GM21526 (cell line): ENCODE measurements at regions not wholly inside any gene's neighbourhood (a gene's known extent, or its start where the extent isn't known, plus 50 kb on each side); places are given as distances from the start of the nearest gene placed in this dataset.
"Not testable (repeated sequence)": the region's sequence is repeated elsewhere in the genome, so short reads cannot be mapped to it uniquely, and the experiment has no call there.

ENCODE experiments used
- ATAC-seq: cut with Tn5 transposase; IDR thresholded peaks from one replicate; pipeline ENCODE4 v1.9.1; 2021; ENCODE audit warnings: moderate library complexity; ENCODE audit not compliant: unreplicated experiment, low FRiP score

DNA sequence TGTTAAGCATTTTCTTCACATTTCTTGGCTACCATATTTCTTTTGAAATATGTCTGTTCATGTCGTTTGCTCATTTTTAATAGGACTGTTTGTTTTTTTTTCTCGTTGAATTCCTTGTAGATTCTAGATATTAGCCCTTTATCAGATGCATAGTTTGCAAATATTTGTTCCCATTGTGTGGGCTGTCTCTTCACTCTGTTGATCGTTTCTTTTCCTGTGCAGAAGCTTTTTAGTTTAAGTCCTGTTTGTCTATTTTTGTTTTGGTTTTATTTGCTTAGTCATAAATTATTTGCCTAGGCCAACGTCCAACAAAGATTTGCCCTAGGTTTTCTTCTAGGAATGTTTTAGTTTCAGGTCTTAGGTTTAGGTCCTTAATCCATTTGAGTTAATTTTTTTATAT, 1494.7 kb downstream of the SUCLG1 start:
- no peak for ATAC-seq

DNA sequence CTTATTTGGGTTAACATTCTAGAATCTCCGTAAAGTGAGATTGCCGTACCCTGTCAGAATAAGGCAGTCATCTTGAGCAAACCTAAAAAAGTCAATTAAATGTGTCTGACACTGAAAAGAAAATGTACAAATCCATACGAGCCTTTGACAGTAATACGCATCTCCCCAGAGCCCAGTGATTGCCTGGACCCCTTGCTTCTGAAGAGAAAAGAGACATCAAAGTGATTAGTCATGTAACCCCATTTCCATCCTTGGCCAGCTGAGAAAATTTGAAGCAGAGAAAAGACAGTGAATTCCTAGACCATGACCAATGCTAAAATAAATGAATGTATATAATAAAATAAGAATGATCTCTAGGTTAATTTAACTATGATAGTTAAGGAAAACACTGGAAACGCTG, 1499.4 kb downstream of the SUCLG1 start:
- ATAC-seq = no peak

DNA sequence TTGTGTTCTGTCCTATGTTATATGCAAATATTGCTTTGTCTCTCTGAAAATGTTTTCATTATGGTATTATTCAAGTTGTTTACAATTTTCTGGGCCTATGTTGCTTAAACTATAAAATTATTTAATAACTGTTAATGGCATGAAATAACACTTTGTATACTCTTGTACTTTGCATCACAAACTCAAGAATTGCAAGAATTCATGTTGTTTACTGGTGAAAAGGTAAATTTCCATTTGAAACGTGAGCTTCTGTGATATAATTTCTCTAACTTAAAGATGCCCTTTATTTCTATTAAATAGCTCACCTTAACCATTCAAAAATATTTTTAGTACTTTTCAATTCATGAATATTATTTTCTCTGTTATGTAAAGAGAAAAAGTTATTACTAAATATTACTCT, 1504.2 kb downstream of the SUCLG1 start:
- ATAC-seq = no peak

DNA sequence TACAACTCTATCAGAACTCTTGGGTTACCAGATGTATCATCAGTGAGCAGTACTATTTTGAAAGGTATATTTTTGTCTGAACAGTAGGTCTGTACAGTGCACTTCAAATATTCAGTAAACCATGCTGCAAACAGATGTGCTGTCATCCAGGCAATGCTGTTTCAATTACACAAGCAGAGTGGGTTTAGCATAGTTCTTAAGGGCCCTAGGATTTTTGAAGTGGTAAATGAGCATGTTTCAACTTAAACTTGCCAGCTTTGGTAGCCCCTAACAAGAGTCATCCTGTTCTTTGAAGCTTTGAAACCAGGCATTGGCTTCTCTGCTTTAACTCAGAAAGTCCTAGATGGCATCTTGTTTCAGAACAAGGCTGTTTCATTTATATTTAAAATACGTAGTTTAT, 1519.9 kb downstream of the SUCLG1 start:
- ATAC-seq = no peak

DNA sequence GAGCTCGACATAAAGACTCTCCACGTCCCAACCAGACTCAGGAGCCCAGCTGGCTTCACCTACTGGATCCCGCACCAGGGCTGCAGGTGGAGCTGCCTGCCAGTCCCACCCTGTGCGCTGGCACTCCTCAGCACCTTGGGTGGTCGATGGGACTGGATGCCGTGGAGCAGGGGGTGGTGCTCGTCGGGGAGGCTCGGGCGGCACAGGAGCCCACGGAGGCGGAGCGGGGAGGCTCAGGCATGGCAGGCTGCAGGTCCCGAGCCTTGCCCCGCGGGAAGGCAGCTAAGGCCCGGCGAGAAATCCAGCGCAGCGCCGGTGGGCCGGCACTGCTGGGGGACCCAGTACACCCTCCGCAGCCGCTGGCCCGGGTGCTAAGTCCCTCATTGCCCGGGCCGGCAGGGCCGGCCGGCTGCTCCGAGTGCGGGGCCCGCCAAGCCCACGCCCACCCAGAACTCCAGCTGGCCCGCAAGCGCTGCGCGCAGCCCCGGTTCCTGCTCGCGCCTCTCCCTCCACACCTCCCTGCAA, 1520.7 kb downstream of the SUCLG1 start:
- ATAC-seq = not testable (repeated sequence)

DNA sequence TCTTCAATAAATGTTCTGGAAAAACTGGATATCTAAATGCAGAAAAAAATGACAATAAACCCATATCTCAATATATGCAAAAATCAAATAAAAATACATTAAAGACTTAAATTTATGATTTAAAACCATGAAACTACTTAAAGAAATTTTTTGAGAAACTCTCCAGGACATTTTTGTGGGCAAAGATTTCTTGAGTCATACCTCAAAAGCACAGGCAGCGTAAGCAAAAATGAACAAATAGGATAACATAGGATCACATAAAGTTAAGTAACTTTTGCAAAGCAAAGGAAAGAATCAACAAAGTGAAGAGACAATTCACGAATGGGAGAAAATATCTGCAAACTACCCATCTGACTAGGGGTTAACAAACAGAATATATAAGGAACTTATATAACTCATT, 1545.5 kb downstream of the SUCLG1 start:
- no peak for ATAC-seq

DNA sequence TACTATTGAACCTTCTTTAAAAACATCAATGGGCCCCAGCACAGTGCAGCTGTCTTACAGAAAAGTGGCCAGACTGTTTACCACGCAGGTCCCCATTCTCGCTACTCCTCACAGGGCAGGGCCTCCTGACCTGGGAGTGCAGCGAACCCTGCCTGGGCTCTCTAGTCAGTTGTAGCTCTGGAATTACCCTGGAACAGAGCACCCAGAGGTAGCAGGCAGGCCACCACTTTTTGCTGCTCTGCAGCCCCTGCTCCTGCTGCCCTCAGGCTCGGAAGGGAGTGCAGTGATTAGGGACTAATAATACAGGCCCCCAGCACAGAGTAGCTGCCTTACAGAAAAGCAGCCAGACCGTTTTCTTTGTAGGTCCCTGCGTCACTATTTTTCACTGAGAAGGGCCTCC, 1563.0 kb downstream of the SUCLG1 start:
- ATAC-seq = no peak

DNA sequence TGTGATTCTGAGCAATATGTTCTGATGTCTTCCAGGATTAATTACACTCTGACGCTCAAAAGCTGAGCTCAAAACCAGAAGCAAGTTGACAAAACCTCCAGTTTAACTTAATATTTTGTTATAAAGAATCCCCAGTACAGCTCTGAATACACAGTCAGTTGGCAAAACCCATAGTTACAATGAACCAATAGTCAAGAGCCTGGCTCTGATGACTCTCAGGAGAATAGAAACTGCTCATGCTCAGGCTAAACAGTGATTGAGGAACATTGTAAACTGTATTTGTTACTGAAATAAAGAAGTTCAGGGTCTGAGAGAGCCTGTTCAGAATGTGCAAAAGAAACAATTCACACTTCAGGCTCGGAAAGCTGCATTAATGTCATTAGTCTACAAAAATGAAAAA, 1565.9 kb downstream of the SUCLG1 start:
- ATAC-seq = no peak

DNA sequence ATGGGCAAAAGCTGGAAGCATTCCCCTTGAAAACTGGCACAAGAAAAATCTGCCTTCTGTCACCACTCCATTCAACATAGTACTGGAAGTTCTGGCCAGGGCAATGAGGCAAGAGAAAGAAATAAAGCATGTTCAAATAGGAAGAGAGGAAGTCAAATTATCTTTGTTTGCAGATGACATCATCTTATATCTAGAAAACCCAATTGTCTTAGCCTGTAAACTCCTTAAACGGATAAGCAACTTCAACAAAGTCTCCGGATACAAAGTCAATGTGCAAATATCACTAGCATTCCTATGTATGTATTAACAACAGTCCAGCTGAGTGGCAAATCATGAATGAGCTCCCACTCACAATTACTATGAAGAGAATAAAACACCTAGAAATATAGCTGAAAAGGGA, 1579.3 kb downstream of the SUCLG1 start:
- ATAC-seq = no peak

DNA sequence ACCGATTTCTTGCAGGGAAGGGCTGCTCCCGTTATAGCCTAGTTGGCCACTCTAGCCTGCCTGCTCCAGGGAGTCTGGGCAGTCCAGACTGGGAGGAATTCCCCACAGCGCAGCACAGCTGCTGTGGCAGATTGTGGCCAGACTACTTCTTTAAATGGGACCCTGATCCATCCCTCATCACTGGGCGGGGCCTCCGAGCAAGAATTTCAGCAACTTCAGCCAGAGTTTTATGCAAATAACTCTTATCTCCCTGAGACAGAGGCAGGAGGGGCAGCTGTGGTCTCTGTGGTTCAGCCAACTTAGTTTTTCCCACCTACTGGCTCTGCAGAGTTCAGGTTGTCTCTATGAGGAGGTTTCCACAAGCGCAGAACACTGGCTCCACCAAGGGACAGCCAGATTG, 1583.2 kb downstream of the SUCLG1 start:
- no peak for ATAC-seq

DNA sequence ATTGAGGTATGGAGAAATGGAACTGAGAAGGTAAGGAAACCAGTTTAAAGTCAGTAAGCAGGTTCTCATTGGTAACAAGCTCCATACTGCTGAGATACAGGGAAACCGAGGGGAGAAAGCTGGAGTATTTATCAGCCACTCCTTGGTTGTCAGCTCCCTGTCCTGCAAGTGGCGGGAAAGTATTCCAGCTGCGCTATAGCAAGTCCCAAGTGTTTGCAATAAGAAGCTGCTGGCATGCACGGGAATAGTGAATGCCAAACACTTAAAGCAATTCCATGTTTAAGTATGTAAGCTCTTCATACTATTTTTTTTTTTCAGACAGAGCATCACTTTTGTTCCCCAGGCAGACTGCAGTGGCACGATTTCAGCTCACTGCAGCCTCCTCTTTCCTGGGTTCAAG, 1601.1 kb downstream of the SUCLG1 start:
- ATAC-seq = no peak

DNA sequence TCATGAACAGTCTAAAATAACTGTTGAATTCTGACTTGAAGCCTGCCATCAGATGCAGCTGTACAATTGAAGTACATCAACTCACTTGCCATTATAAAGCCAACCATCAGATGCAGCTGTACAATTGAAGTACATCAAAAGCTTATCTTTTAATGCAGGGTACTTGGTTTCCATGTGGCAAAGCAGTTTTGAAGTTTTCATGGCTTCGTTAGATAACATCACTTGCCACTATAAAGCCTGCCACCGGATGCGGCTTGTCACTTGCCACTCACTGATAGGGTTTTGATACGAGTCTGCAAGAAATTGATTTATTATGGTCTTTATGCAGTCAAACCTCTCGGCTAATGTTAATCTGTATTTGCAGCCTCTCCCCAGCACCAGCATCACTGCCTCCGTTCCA, 1605.8 kb downstream of the SUCLG1 start:
- ATAC-seq = no peak

DNA sequence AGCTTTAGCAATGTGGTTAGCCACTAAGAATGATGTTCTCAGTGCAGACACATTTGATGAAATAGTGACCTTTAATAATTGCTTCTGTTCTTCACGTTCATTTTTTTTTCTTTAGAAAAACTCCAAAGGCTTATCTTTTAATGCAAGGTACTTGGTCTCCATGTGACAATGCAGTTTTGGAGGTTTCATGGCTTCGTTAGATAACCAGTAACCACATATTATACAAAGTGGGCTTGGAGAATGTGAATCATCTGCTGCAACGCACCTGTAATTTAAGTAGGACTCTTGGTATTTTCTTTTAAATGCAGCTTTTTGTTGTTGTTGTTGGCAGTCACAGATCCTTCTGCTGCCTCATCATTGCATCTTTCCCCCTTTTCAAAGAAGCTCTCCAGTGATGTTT, 1606.3 kb downstream of the SUCLG1 start:
- ATAC-seq = no peak

DNA sequence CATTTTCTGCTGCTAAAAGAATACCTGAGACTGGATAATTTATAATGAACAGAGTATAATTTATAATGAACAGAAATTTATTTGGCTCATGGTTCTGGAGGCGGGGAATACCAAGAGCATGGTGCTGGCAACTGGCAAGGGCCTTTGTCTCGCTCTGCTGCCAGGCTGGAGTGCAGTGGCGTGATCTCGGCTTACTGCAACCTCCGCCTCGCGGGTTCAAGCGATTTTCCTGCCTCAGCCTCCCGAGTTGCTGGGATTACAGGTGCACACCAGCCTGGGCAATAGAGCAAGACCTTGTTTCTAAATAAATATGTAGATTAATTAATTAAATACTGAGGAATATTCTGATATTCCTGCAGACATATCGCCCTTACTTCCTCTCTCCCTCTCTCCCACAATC, 1610.8 kb downstream of the SUCLG1 start:
- ATAC-seq = no peak

DNA sequence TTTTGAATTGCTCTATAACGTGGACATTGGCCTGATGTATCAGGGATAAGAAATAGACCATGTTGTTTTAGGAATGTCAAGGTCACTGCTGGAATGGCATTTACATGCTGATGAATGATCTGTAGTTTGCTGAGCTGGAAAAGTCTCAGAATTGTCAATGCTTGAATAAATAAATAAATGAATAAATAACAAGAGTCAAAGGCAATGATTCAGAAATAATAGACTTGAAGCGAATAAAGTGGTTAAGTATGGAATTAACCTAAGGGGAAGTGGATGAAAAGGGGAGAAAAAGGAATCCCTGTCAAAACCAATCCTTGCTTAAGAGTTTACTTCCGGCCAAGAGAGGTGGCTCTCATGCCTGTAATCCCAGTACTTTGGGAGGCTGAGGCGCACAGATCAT, 1620.0 kb downstream of the SUCLG1 start:
- ATAC-seq = no peak

DNA sequence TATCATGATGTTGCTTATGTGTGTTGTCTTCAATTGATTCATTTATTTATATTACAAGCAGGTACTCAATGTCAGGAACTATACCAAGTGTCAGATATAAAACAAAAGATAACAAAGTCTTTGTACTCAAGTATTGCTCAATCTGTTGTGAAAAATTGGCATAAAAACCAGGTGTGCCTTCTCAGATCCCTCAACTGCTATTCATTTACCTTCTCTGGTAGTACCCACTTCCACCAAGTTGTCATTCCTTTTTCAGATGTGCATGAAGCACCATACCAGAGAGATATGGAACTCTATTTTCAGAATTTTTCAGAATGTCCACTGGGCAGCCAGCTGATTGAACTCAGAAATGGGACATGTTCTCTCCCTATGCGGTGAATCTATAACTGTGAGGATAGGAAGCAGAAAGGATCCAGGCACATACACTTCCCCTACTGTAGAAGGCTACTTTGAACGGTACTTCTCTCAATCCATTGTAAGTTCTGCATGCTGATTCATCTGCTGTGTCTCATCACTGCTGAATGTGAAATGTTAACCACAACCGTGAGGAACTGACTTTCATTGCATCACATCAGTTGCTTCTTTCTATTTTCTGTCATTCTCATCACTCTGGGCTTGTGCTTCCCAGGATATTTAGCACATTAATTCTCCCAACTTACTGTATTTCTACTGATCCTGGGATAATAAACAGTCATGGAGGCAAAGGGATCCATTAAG, 1621.3 kb downstream of the SUCLG1 start:
- no peak for ATAC-seq

DNA sequence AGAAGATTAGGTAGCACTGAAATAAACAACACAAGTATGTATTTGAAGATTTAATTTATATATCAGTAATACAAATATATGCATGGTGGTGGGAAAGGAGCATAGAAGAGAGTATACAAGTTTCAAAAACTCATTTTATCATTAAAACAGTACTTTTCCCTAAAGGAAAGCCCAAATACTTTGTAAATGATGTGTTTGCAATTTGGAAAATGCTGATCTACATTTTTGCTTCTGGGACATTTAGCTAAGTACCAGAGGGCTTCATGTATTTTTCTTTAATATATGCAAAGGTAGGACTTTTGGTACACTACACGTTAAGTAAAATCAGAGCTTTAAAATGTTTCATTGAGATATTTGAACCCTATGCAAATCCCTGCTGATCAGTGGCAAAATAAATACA, 1624.2 kb downstream of the SUCLG1 start:
- ATAC-seq = no peak

DNA sequence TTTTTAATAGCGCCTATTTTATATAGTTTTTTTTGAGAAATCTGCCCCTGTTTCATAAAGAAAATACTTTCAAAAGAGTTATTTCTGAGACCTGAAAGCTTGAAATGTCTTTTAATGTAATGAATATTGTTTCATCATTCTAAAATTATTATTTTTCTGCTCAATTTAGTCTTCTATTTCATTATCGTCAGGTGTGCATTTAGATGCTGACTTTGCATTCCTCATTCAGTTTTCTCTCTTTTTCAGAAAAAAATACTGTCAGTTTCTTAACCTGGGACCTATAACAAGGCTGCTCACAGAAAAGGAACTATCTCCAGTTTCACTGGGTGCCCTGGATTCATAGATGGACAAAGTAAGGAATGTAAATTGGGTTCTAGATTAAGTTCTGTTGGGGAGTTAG, 1631.7 kb downstream of the SUCLG1 start:
- no peak for ATAC-seq

DNA sequence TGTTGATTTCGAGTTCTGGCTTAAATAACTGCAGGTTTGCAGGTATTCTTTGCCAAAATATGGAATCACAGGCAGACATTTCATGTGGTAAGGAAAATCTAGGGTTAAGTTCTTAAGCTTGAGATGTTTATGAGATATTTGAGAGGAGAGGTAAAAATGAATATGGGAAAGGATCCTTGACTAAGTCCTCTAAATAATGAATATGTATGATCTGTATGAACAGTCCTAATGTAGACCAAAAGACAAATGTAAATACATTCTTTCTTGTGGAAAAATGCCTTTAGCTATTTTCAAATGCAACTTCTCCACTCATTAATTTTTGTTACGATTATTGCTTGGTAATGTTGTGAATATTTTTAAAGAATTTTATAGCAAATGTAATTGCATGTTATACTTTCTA, 1632.6 kb downstream of the SUCLG1 start:
- no peak for ATAC-seq

DNA sequence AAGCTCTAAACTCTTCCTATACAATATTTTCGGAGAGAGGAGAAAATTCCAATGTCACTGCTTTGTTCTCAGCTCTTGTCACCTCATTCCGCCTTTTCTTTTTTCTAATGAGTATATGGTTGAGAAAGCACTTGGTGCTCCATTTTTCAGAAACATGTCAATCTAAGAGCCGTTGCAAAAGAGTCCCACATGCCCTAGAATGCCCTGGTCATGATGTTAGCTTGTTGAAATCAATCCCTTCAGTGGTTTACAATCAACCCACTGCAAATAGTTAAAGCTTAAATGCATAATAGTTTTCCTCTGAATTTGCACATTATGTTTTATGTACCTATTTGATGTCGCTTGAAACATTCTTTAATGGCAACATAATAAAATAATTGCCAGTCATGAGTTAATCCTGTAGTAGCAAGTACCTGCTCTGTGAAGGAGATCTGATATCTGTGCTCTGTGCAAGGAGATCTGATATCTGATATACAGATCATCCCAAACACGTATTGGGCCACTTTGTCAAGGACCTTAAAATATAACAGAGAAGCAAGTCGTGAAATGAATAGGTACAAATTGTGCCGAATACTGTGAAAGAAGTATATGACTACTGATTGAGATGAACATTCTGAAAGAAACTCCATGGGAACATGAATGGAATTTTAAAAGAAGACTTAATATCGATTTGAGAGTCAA, 1633.5 kb downstream of the SUCLG1 start:
- no peak for ATAC-seq

DNA sequence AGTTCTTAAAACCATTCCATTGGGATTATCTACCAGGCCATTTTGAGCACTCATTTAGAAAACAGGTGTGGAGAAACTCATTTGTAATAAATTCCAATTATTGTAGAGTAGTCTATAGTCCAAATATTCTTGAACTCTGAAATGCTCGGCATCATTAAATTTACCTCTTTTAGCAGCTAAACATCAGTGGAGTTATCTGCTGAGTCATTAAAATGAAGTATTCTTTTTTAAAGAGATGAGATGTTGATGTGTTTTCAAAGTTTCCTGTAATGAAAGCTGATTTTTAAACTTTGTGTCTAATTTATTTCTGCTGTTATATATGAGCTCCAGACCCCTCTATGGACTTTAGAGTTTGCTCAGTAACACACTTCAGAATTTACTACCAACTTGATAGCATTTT, 1635.2 kb downstream of the SUCLG1 start:
- ATAC-seq = no peak

DNA sequence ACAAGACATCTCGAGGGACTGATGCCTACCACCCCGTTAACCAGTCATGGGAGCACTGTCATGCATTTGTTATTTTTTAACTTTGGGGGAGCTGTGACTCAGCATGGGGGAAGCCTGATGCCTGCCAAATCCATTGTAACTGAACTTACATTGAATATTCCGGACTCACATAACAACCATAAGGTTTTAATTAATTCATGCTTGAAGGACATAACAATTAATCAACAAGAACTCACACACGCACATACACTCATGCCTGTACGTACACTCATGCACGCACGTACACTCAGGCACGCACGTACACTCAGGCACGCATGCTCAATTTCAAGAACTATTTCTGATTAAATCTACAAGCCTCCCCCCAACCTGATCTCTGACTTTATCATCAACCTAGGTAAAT, 1639.1 kb downstream of the SUCLG1 start:
- no peak for ATAC-seq
